Mesenchymal stem cell (in vitro differentiated cells and primary cell): ENCODE measurements at regions not wholly inside any gene's neighbourhood (a gene's known extent, or its start where the extent isn't known, plus 50 kb on each side); places are given as distances from the start of the nearest gene placed in this dataset.

Source experiments
- DNase-seq: peaks from one replicate; pipeline ENCODE4 v3.0.0-alpha.2; 2013
- H2AFZ ChIP-seq: one replicate; pipeline ENCODE4 v1.6.1; 2013; ENCODE audit warnings: low read depth, mild to moderate bottlenecking, control low read depth, inconsistent platforms, low read length, moderate library complexity
- H2AK5ac ChIP-seq: 2 replicates; pipeline ENCODE4 v1.6.1; 2013; ENCODE audit warnings: low read length, moderate library complexity, mild to moderate bottlenecking, inconsistent platforms; ENCODE audit not compliant: severe bottlenecking
- H2BK120ac ChIP-seq: one replicate; pipeline ENCODE4 v1.6.1; 2013; ENCODE audit warnings: low read depth, mild to moderate bottlenecking, inconsistent platforms, low read length, moderate library complexity
- H2BK12ac ChIP-seq, 2 experiments: one replicate each; pipeline ENCODE4 v1.6.1; 2013; ENCODE audit warnings: inconsistent platforms in 2 of 2, low read length in 2 of 2, mild to moderate bottlenecking in 2 of 2, moderate library complexity in 2 of 2, control low read depth in 1 of 2
- H2BK15ac ChIP-seq: one replicate; pipeline ENCODE4 v1.6.1; 2013; ENCODE audit warnings: mild to moderate bottlenecking, low read depth, inconsistent platforms; ENCODE audit not compliant: poor library complexity, severe bottlenecking
- H2BK5ac ChIP-seq: 2 replicates; pipeline ENCODE4 v1.6.1; 2013; ENCODE audit warnings: low read depth, mild to moderate bottlenecking, low read length, control low read depth, inconsistent platforms; ENCODE audit not compliant: poor library complexity, severe bottlenecking
- H3K14ac ChIP-seq, 2 experiments: one replicate each; pipeline ENCODE4 v1.6.1; 2013; ENCODE audit warnings: inconsistent platforms in 2 of 2, low read length in 2 of 2, control low read depth in 1 of 2, mild to moderate bottlenecking in 1 of 2, moderate library complexity in 1 of 2
- H3K18ac ChIP-seq, 2 experiments: one replicate each; pipeline ENCODE4 v1.6.1; 2013; ENCODE audit warnings: inconsistent platforms in 2 of 2, low read length in 2 of 2, control low read depth in 1 of 2, low read depth in 1 of 2, mild to moderate bottlenecking in 1 of 2
- H3K23ac ChIP-seq, 2 experiments: one replicate each; pipeline ENCODE4 v1.6.1; 2013; ENCODE audit warnings: inconsistent platforms in 2 of 2, low read length in 2 of 2, mild to moderate bottlenecking in 2 of 2, moderate library complexity in 2 of 2, control low read depth in 1 of 2
- H3K27ac ChIP-seq: 2 replicates; pipeline ENCODE4 v1.5.1; 2013; ENCODE audit warnings: mild to moderate bottlenecking, moderate library complexity, low read length, control low read depth, inconsistent platforms; ENCODE audit not compliant: poor library complexity, severe bottlenecking
- H3K27me3 ChIP-seq, 2 experiments: 2 replicates each; pipeline versions ENCODE4 v1.6.1 to v1.7.0; 2013; ENCODE audit warnings: low read length in 2 of 2, mild to moderate bottlenecking in 2 of 2, moderate library complexity in 2 of 2, control low read depth in 1 of 2, inconsistent platforms in 1 of 2; ENCODE audit not compliant: control insufficient read depth in 1 of 2, insufficient read depth in 1 of 2
- H3K36me3 ChIP-seq, 2 experiments: 2 replicates each; pipeline versions ENCODE4 v1.6.1 to v1.7.0; 2013; ENCODE audit warnings: low read length in 2 of 2, control low read depth in 1 of 2, inconsistent platforms in 1 of 2, low read depth in 1 of 2, mild to moderate bottlenecking in 1 of 2; ENCODE audit not compliant: insufficient read depth in 2 of 2, control insufficient read depth in 1 of 2
- H3K4ac ChIP-seq, 2 experiments: one replicate each; pipeline ENCODE4 v1.6.1; 2013; ENCODE audit warnings: inconsistent platforms in 2 of 2, low read length in 2 of 2, mild to moderate bottlenecking in 2 of 2, moderate library complexity in 2 of 2, control low read depth in 1 of 2, low read depth in 1 of 2
- H3K4me1 ChIP-seq: 2 replicates; pipeline ENCODE4 v1.6.1; 2013; ENCODE audit warnings: low read depth, low read length, control low read depth; ENCODE audit not compliant: control insufficient read depth, insufficient read depth
- H3K4me2 ChIP-seq: 2 replicates; pipeline ENCODE4 v1.6.1; 2013; ENCODE audit warnings: low read length, mild to moderate bottlenecking, inconsistent platforms; ENCODE audit not compliant: poor library complexity, severe bottlenecking
- H3K4me3 ChIP-seq, 2 experiments: 2 replicates each; pipeline versions ENCODE4 v1.5.1 to v1.7.0; 2013; ENCODE audit warnings: low read length in 2 of 2, mild to moderate bottlenecking in 2 of 2, control low read depth in 1 of 2, low read depth in 1 of 2; ENCODE audit not compliant: insufficient read depth in 1 of 2
- H3K79me1 ChIP-seq: replicated peaks from 2 replicates; pipeline ENCODE4 v1.6.1; 2013; ENCODE audit warnings: mild to moderate bottlenecking, control low read depth, low read length, inconsistent platforms; ENCODE audit not compliant: poor library complexity, severe bottlenecking
- H3K9ac ChIP-seq: 2 replicates; pipeline ENCODE4 v1.7.0; 2013; ENCODE audit warnings: mild to moderate bottlenecking, low read length, moderate library complexity
- H3K9me3 ChIP-seq: 2 replicates; pipeline ENCODE4 v1.7.0; 2013; ENCODE audit warnings: mild to moderate bottlenecking, low read length; ENCODE audit not compliant: control insufficient read depth
- H4K8ac ChIP-seq: one replicate; pipeline ENCODE4 v1.6.1; 2013; ENCODE audit warnings: inconsistent platforms, mild to moderate bottlenecking, low read length, moderate library complexity
- H4K91ac ChIP-seq: one replicate; pipeline ENCODE4 v1.6.1; 2013; ENCODE audit warnings: mild to moderate bottlenecking, low read length, inconsistent platforms
- WGBS: methylation state at CpG from one replicate; pipeline ENCODE4 v1.1.7; 2013; ENCODE audit warnings: mixed read lengths; 5-methylcytosine and 5-hydroxymethylcytosine counted together

DNA sequence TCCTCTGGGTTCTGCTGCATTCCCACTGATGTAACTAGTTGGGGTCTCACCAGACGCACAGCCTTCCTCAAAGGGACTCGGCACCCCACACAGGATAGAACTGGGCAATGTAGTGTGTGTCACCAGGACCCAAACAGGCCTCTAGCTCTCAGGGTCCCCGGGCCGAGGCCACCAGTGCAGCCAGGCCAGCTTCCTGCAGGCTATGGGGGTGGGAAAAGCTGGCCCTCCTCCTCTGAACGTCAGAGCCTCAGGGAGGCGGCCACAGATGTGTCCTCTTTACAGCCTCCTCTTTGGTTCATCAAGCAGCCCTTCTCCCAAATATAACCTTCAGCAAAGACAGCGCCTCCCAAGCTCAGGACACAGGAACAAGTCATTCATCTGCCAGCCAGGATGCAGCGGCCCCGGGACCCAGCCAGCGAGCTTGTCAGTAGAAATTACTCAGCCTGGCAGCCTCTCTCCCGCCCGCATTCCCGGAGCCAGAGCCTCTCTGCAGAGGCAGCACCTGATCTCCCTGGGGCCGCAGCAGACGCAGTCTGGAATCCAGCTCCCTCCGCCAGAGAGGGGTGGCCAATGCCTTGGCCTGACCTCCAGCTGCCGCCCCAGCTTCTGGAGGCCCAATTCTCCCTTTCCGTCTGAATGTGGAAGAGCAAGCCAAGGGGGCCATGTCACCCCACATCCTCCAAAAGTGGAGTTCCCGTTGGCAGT lies 288.5 kb downstream of the FBXW7 start:
- Histone ChIP-seq H3K4me3 (no peak overlapping the region), H3K18ac (peak overlapping the region in 1 of 2 experiments; percentile 41), H3K4me1 (no peaks in the 10 kb centered on the region), H3K4me2 (no peak overlapping the region), H2BK120ac (no peak overlapping the region), H2BK15ac (no peak overlapping the region), H3K23ac (no peak overlapping the region), H3K79me1 (no peaks in the 10 kb centered on the region), H2BK5ac (no peak overlapping the region), H3K36me3 (no peaks in the 10 kb centered on the region), H3K27me3 (no peaks in the 10 kb centered on the region), H3K9me3 (peaks cover 6% of the 10 kb centered on the region), H2AK5ac (no peak overlapping the region), H3K14ac (no peak overlapping the region), H4K8ac (no peak overlapping the region), H2AFZ (no peak overlapping the region), H3K27ac (no peak overlapping the region), H3K9ac (no peak overlapping the region), H4K91ac (no peak overlapping the region), H2BK12ac (no peak overlapping the region), H3K4ac (no peak overlapping the region)
- WGBS, result 87% methylated on average over 19 of the region's 19 CpGs
- no peak for DNase-seq

DNA sequence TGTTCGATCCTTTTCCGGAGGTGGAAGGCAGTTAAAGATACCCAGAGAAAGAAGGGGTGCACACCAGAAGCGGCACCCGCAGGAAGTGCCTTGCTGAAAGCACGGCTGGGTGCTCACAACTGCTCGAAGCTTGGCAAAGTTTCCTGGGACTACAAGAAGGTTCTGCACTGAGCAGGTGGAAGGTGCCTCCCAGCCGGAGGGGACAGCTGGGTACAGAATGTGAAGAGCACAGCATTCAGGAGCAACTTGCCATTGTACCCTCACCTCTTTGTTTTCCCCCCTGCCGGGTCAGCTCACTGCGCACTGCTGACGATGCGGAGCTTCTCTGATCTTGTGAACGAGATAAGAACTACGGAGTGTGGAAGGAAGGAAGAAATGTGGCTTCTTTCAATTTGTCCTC lies 289.2 kb downstream of the FBXW7 start:
- Histone ChIP-seq H2AFZ (no peak overlapping the region), H3K27me3 (no peaks in the 10 kb centered on the region), H2BK5ac (no peak overlapping the region), H3K36me3 (no peaks in the 10 kb centered on the region), H3K27ac (no peak overlapping the region), H3K23ac (no peak overlapping the region), H3K4ac (no peak overlapping the region), H3K14ac (no peak overlapping the region), H3K18ac (no peak overlapping the region), H2BK120ac (no peak overlapping the region), H3K4me3 (no peak overlapping the region), H2BK12ac (no peak overlapping the region), H4K91ac (no peak overlapping the region), H2AK5ac (no peak overlapping the region), H3K4me1 (no peaks in the 10 kb centered on the region), H4K8ac (no peak overlapping the region), H3K79me1 (no peaks in the 10 kb centered on the region), H3K4me2 (no peak overlapping the region), H3K9me3 (no peaks in the 10 kb centered on the region), H2BK15ac (no peak overlapping the region), H3K9ac (no peak overlapping the region)
- whole genome bisulfite sequencing, result 91% methylated on average over 13 of the region's 13 CpGs
- no peak for DNase-seq

DNA sequence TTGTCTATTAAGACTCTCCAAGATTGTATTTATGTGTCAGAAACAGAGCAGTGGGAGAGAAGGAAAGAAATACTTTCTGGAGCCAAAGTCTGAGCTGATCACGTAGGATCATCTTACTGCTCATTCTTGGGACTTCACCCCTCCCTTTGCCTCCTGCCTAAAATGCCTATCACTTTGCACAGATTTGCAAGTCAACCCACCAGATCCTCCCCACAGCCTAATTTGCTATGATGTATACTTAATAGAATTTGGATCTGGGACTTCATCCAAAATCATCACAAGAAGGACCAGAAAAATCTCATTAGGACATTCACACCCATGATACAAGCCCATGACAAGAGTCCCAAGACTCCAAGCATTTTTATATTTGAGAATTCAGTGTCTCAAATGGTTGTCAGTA lies 290.2 kb downstream of the FBXW7 start:
- H2BK12ac ChIP-seq, result no peak overlapping the region

DNA sequence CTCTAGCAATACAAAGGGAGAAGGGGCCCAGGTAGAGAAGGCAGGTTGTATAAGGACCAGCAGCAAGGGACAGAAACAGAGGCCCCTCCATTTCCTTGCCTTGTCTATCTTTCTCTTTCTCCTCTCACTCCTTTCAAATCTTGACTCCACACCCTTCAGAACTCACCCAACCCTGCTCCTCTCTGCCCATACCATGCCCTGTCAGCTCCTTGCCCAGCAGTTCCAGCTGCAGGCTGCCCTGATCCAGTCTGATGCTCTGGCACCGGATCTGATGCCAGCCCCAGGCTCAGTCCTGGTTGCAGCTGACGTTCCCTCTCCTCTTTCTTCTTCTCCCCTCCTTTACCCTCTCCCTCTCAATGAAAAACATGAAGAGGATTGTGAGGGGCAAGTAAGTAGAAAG lies 291.2 kb downstream of the FBXW7 start:
- H2BK5ac ChIP-seq, result no peak overlapping the region
- no peak overlapping the region for H4K8ac ChIP-seq
- H3K14ac ChIP-seq, result no peak overlapping the region
- H3K4me1 ChIP-seq, result no peaks in the 10 kb centered on the region
- no peak overlapping the region for H2BK120ac ChIP-seq
- H3K27me3 ChIP-seq, result no peaks in the 10 kb centered on the region
- peak overlapping the region; percentile 87 for H4K91ac ChIP-seq
- DNase-seq, result no peak
- no peak overlapping the region for H3K23ac ChIP-seq
- H3K4ac ChIP-seq, result peak overlapping the region; percentile 2 to 76
- no peaks in the 10 kb centered on the region for H3K79me1 ChIP-seq
- H3K18ac ChIP-seq, result peak overlapping the region; percentile 1 to 60
- peak overlapping the region; percentile 45 to 82 for H2BK12ac ChIP-seq
- no peak overlapping the region for H3K4me3 ChIP-seq
- H3K9me3 ChIP-seq, result no peaks in the 10 kb centered on the region
- H3K27ac ChIP-seq, result no peak overlapping the region
- H3K36me3 ChIP-seq, result no peaks in the 10 kb centered on the region
- H3K9ac ChIP-seq, result no peak overlapping the region
- WGBS, result no CpG with 5 or more reads among the region's 2 CpGs
- no peak overlapping the region for H2AFZ ChIP-seq
- no peak overlapping the region for H2AK5ac ChIP-seq
- no peak overlapping the region for H3K4me2 ChIP-seq
- peak overlapping the region; percentile 85 for H2BK15ac ChIP-seq

More for the DNA sequence above, 290.2 kb downstream of the FBXW7 start:
- Histone ChIP-seq H2BK120ac (no peak overlapping the region), H2BK15ac (no peak overlapping the region), H3K9ac (no peak overlapping the region), H3K18ac (no peak overlapping the region), H3K14ac (no peak overlapping the region), H3K27ac (no peak overlapping the region), H3K4me3 (no peak overlapping the region), H3K4ac (no peak overlapping the region), H3K23ac (no peak overlapping the region), H2AK5ac (no peak overlapping the region), H3K4me2 (no peak overlapping the region), H2BK5ac (no peak overlapping the region), H2AFZ (no peak overlapping the region), H4K91ac (no peak overlapping the region), H3K79me1 (no peaks in the 10 kb centered on the region), H3K9me3 (no peaks in the 10 kb centered on the region), H3K4me1 (no peaks in the 10 kb centered on the region), H3K27me3 (no peaks in the 10 kb centered on the region), H3K36me3 (no peaks in the 10 kb centered on the region), H4K8ac (no peak overlapping the region)
- 100% methylated on average over 1 of the region's 1 CpG for WGBS
- DNase-seq, result no peak
